Activated CD4-positive, alpha-beta memory T cell treated with anti-CD3 and anti-CD28 coated beads, Interleukin-2, amount 10 ng/mL, durations not matched to agents 7 days and 5 days (primary cell): ENCODE measurements at regions not wholly inside any gene's neighbourhood (a gene's known extent, or its start where the extent isn't known, plus 50 kb on each side); places are given as distances from the start of the nearest gene placed in this dataset.
"Not testable (repeated sequence)": the region's sequence is repeated elsewhere in the genome, so short reads cannot be mapped to it uniquely, and the experiment has no call there.

Source experiments
- CTCF ChIA-PET: fragments of 350-600 bp; sonication (Branson Sonifier 250); formaldehyde crosslinking; loops from one replicate; lab custom pipeline; 2021; ENCODE audit warnings: antibody characterized with exemption, inconsistent platforms; lab: Charles Lee
- POLR2A ChIA-PET: fragments of 350-600 bp; sonication (Branson Sonifier 250); formaldehyde crosslinking; loops from one replicate; lab custom pipeline; 2021; ENCODE audit warnings: antibody characterized with exemption; lab: Charles Lee
- DNase-seq: peaks from one replicate; pipeline ENCODE4 v3.0.0-alpha.2; 2020
- H3K27ac Mint-ChIP-seq: one replicate; pipeline ENCODE4 v1.8.0; 2021; ENCODE audit warnings: mild to moderate bottlenecking, mixed read lengths
- H3K27me3 Mint-ChIP-seq: one replicate; pipeline ENCODE4 v1.8.0; 2021; ENCODE audit warnings: mixed read lengths
- H3K36me3 Mint-ChIP-seq: one replicate; pipeline ENCODE4 v1.8.0; 2021; ENCODE audit warnings: low read depth, mixed read lengths
- H3K4me1 Mint-ChIP-seq: one replicate; pipeline ENCODE4 v1.8.0; 2021; ENCODE audit warnings: mixed read lengths
- H3K4me3 Mint-ChIP-seq: one replicate; pipeline ENCODE4 v1.8.0; 2021; ENCODE audit warnings: mild to moderate bottlenecking, mixed read lengths
- H3K9me3 Mint-ChIP-seq: one replicate; pipeline ENCODE4 v1.8.0; 2021; ENCODE audit warnings: mixed read lengths

DNA sequence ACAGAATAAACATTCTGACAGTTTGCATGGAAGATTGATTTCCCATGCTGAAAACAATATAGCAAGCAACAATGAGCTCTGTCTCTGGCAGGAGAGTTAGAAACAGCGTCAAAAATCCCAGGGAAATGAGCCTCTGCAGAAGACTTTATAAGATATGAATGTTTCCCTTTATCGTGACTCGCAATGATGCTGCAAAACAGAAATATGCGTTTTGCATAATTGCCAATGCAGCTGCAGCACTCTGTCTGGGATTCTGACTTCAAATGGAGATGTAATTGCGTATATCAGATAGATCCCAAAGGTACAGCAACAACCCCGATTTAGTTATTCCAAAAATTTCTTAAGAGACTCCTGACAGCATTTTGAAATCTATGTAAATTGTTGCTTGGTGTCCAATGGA is 702.4 kb upstream of the EPHA5 start:
- ChIA-PET CTCF (no interaction called here), POLR2A (no interaction called here)
- Mint-ChIP-seq H3K36me3 (no peaks in the 10 kb centered on the region), H3K4me1 (no peaks in the 10 kb centered on the region), H3K9me3 (peaks cover 4% of the 10 kb centered on the region), H3K27me3 (no peaks in the 10 kb centered on the region), H3K27ac (no peak overlapping the region), H3K4me3 (no peak overlapping the region)
- DNase-seq = no peak

DNA sequence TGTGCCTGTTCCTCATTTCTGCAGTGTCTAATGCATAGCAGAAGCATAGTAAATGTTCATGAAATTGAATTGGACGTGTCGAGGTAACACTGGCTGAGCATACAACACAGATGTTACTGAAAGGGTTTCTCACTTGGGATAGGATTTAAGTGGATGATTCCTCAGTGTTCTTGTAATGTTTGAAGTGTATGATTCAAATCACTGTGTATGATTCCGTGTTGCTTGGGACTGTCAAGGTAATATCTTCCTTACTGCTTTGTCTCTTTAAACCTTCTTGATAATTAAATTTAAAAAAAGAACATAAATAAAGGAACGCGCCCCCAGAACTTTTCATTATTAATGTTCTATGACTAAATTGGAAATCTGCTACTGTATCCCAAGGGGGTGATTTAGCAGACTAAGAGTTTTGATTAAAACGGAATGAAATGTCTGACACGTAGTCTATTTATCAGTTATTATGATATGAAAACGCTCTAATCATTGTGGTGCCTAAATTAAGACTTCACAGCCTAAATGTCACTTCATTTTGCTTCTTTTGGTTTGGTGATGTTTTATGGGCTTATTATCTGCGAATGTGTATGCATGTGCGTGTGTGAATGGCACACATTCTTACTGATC is 696.9 kb upstream of the EPHA5 start:
- CTCF ChIA-PET = no interaction called here
- Mint-ChIP-seq H3K4me1 (no peaks in the 10 kb centered on the region), H3K27ac (no peak overlapping the region)

DNA sequence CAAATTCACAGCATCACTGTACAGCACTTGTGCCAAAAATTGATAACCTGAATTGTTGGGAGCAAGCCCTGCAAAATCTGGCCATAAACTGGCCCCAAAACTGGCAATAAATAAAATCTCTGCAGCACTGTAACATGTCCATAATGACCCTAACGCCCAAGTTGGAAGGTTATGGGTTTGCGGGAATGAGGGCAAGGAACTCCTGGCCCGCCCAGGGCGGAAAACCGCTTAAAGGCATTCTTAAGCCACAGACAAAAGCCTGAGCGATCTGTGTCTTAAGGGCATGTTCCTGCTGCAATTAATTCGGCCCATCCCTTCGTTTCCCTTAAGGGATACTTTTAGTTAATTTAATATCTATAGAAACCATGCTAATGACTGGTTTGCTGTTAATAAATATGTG is 690.1 kb upstream of the EPHA5 start:
- DNase-seq, POLR2A ChIA-PET, H3K4me1 Mint-ChIP-seq, CTCF ChIA-PET, H3K27ac Mint-ChIP-seq, H3K27me3 Mint-ChIP-seq, H3K9me3 Mint-ChIP-seq, H3K36me3 Mint-ChIP-seq, H3K4me3 Mint-ChIP-seq: not testable (repeated sequence)

More for the DNA sequence above, 696.9 kb upstream of the EPHA5 start:
- peaks cover 4% of the 10 kb centered on the region for H3K9me3 Mint-ChIP-seq
- no peaks in the 10 kb centered on the region for H3K27me3 Mint-ChIP-seq
- POLR2A ChIA-PET = no interaction called here
- no peak for DNase-seq
- no peak overlapping the region for H3K4me3 Mint-ChIP-seq
- no peaks in the 10 kb centered on the region for H3K36me3 Mint-ChIP-seq

DNA sequence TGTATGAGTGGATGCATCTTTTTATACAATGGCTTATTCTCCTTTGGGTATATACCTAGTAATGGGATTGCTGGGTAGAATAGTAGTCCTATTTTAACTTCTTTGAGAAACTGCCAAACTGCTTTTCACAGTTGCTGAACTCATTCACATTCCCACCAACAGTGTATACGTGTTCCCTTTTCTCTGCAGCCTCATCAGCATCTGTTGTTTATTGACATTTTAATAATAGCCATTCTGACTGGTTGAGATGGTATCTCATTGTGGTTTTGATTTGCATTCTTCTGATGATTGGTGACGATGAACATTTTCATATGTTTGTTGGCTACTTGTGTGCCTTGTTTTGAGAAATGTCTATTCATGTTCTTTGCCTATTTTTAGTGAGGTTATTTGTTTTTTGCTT is 687.0 kb upstream of the EPHA5 start:
- POLR2A ChIA-PET = no interaction called here
- CTCF ChIA-PET = no interaction called here
- H3K27me3 Mint-ChIP-seq = no peaks in the 10 kb centered on the region
- peaks cover 4% of the 10 kb centered on the region for H3K9me3 Mint-ChIP-seq
- H3K4me3 Mint-ChIP-seq = no peak overlapping the region
- H3K27ac Mint-ChIP-seq = no peak overlapping the region
- no peaks in the 10 kb centered on the region for H3K4me1 Mint-ChIP-seq
- DNase-seq = no peak
- no peaks in the 10 kb centered on the region for H3K36me3 Mint-ChIP-seq

DNA sequence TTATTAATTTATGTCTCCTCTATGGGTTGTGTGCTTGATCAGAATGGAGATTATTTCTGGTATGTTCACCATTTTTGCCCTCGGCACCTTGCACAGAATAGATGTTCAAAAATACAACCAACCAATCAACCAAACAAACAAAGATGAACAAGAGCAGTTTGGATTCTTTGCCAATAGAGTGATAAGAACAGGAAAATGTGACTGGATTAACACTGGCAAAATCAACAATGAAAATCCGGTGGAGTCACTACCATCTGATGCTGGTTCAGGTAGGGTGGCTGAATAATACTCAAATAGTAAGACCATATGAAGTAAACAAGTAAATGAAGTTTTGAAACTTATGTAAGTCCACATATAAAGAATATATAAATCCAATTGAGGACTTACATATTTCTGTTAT is 685.0 kb upstream of the EPHA5 start:
- ChIA-PET POLR2A (no interaction called here), CTCF (no interaction called here)
- Mint-ChIP-seq H3K27ac (no peak overlapping the region), H3K9me3 (peaks cover 4% of the 10 kb centered on the region), H3K4me1 (no peaks in the 10 kb centered on the region), H3K27me3 (no peaks in the 10 kb centered on the region), H3K4me3 (no peak overlapping the region), H3K36me3 (no peaks in the 10 kb centered on the region)
- no peak for DNase-seq

DNA sequence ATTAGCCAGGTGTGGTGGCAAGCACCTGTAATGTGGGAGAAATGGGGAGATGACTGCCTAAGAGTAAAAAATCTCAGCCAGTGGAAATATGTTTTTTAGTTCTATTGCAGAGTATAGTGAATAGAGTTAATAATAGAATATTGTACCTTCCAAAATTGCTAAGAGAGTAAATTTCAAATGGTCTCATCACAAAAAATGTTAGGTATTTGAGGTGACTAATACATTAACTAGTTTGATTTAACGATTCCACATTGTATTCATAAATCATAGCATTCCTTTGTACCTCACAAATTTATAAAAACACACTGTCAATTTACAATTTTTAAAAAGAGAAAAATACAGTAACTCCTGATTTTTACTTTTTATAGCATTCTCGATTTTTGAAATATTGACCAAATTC is 681.5 kb upstream of the EPHA5 start:
- ChIA-PET CTCF (no interaction called here), POLR2A (no interaction called here)
- DNase-seq = no peak
- H3K4me1 Mint-ChIP-seq = no peaks in the 10 kb centered on the region
- H3K36me3 Mint-ChIP-seq = no peaks in the 10 kb centered on the region
- no peak overlapping the region for H3K4me3 Mint-ChIP-seq
- no peaks in the 10 kb centered on the region for H3K27me3 Mint-ChIP-seq
- peaks cover 6% of the 10 kb centered on the region for H3K9me3 Mint-ChIP-seq
- no peak overlapping the region for H3K27ac Mint-ChIP-seq

DNA sequence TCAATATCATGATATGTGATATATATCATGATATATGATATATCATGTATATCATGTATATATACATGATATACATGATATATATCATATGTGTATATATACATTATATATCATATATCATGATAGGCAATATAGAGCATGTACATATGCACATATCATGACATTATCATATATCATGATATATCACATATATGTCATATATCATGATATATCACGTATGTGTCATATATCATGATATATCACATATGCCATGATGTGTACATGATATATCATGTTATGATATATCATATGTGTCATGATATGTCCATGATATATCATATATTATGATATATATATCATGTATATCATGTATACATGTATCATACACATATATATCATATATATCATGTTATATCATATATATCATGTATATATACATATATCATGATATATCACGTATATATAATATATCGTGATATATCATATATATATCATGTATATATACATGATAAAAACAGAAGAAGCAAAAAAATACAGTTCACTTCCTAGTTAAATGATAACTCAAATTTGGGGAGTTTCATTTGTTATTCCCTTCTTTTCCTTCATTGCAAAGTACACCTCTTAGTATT is 670.1 kb upstream of the EPHA5 start:
- H3K27me3 Mint-ChIP-seq = no peaks in the 10 kb centered on the region
- no peaks in the 10 kb centered on the region for H3K4me1 Mint-ChIP-seq
- H3K36me3 Mint-ChIP-seq = no peaks in the 10 kb centered on the region
- no peaks in the 10 kb centered on the region for H3K9me3 Mint-ChIP-seq
- CTCF ChIA-PET = no interaction called here
- POLR2A ChIA-PET = no interaction called here
- no peak overlapping the region for H3K4me3 Mint-ChIP-seq
- no peak for DNase-seq
- no peak overlapping the region for H3K27ac Mint-ChIP-seq

DNA sequence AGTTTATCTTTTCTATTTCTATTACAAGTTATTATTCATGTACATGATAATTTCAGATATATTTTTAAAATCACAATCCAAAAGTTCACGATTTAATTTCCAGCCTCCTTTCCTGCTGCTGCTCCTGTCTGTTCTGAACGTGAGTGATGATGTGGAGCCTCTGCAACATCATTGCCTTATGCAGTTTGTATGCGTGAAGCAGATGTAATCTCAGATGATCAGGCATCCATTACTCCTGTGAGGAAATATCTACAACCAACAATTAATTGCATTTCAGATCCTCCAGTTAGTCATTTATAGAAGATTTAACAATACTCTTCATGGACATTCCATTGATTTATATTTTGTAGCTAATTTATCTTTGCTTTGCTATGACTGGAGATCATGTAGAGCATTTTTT is 668.7 kb upstream of the EPHA5 start:
- H3K27me3 Mint-ChIP-seq = no peaks in the 10 kb centered on the region
- no peak overlapping the region for H3K27ac Mint-ChIP-seq
- ChIA-PET POLR2A (no interaction called here), CTCF (no interaction called here)
- no peak for DNase-seq
- H3K4me1 Mint-ChIP-seq = no peaks in the 10 kb centered on the region
- no peak overlapping the region for H3K4me3 Mint-ChIP-seq
- H3K36me3 Mint-ChIP-seq = no peaks in the 10 kb centered on the region
- no peaks in the 10 kb centered on the region for H3K9me3 Mint-ChIP-seq

DNA sequence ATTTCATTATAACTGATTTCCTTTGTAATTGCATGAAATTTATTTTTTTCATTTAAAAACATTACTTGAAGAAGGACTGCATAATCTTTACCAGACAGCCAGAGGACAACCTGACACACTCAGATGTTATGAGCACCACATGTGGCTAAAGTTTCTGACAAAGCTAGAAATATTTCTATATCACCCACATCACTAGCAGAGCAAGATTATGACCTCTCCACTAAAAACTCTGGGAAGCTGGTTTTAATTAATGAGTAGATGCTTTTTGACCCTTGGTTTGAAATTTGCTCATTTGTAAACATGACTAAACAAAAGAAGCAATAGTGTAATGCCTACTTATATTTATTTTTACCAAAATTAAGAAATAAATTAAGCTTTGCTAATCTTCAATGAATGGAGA is 661.5 kb upstream of the EPHA5 start:
- Mint-ChIP-seq H3K27me3 (no peaks in the 10 kb centered on the region), H3K36me3 (no peaks in the 10 kb centered on the region), H3K4me3 (no peak overlapping the region), H3K9me3 (peaks cover 3% of the 10 kb centered on the region), H3K4me1 (no peaks in the 10 kb centered on the region), H3K27ac (no peak overlapping the region)
- DNase-seq = no peak
- ChIA-PET POLR2A (no interaction called here), CTCF (no interaction called here)

DNA sequence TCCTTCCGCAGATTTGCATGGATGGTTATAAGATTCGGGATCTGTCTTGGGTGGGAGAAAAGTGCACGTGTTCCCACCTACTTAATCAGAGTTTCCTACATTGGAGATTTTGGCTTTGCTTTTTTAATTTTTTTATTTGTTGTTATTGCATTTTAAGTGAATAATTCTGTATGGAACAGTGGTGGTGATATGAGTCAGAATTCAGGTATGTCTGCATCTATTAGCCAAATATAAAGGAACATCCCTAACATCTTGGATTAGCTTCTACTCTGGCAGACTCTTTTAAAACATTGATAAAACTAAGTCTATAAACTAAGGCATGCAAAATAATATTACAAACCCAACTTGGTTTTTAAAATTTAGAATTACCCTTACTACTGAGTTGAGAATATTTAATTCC is 659.8 kb upstream of the EPHA5 start:
- POLR2A ChIA-PET = no interaction called here
- H3K4me1 Mint-ChIP-seq = no peaks in the 10 kb centered on the region
- DNase-seq = no peak
- no peak overlapping the region for H3K27ac Mint-ChIP-seq
- CTCF ChIA-PET = no interaction called here
- H3K9me3 Mint-ChIP-seq = peaks cover 3% of the 10 kb centered on the region
- H3K27me3 Mint-ChIP-seq = no peaks in the 10 kb centered on the region
- H3K36me3 Mint-ChIP-seq = no peaks in the 10 kb centered on the region
- H3K4me3 Mint-ChIP-seq = no peak overlapping the region

DNA sequence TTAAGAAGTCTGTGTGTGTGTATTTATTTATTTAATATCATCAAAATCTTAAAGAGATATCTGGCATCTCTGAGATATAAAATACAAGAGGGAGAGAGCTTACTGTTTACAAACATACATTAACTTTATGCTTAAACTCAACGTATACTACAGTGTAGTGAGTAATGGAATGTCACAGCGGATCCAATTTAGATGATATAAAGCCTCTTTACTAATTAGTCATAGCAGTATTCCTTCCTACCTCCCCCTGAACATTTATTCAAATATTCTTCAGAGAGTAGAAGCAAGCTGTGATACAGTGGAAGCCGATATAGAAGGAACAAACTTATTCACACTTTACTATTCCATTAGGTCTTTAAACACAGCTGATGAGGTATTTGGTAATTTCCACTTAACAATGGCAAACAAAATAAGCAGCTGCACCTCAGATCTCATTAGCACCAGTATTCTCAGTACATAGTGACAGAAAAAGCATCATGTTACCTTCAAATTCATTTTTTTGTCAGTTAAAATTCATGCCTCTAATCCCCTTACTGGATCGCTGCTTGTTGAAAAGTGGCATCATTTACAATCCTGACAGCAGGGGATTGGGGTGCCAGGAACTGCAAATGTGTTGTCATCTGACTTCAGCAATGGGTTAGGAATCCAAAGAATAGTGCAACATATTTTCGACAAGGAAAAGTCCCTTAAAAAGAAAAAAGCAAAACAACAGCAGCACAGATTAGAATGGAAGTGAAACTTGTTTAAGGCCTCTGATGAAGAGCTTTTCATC is 658.7 kb upstream of the EPHA5 start:
- Mint-ChIP-seq H3K4me3 (no peak overlapping the region), H3K27me3 (no peaks in the 10 kb centered on the region), H3K4me1 (no peaks in the 10 kb centered on the region), H3K36me3 (no peaks in the 10 kb centered on the region), H3K9me3 (peaks cover 3% of the 10 kb centered on the region), H3K27ac (no peak overlapping the region)
- no peak for DNase-seq
- CTCF ChIA-PET = no interaction called here
- POLR2A ChIA-PET = no interaction called here

DNA sequence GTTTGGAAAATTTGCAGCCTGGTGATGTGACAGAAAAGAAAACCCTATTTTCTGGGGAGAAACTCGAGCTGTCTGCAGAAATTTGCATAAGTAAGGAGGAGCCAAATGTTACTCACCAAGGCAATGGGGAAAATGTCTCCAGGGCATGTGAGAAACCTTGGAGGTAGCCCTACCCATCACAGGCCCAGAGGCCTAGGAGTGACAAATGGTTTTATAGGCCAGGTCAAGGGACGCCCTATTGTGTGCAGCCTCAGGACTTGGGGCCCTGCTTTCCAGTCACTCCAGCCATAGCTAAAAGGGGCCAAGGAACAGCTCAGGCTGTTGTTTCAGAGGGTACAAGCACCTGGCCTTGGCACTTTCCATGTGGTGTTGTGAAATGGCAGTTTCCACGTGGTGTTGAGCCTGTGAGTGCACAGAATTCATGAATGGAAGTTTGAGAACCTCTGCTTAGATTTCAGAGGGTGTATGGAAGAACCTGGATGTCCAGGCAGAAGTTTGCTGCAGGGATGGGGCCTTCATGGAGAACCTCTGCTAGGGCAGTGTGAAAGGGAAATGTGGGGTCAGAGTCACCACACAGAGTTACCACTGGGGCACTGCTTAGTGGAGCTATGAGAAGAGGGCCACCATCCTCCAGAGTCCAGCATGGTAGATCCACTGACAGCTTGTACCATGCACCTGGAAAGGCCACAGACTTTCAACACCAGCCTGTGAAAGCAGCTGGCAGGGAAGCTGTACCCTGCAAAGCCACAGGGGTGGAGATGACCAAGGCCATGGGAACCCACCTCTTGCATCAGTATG is 637.6 kb upstream of the EPHA5 start:
- peaks cover 8% of the 10 kb centered on the region for H3K9me3 Mint-ChIP-seq
- no peaks in the 10 kb centered on the region for H3K36me3 Mint-ChIP-seq
- no peak for DNase-seq
- ChIA-PET CTCF (no interaction called here), POLR2A (no interaction called here)
- H3K4me1 Mint-ChIP-seq = no peaks in the 10 kb centered on the region
- H3K27me3 Mint-ChIP-seq = no peaks in the 10 kb centered on the region
- no peak overlapping the region for H3K4me3 Mint-ChIP-seq
- H3K27ac Mint-ChIP-seq = no peak overlapping the region

DNA sequence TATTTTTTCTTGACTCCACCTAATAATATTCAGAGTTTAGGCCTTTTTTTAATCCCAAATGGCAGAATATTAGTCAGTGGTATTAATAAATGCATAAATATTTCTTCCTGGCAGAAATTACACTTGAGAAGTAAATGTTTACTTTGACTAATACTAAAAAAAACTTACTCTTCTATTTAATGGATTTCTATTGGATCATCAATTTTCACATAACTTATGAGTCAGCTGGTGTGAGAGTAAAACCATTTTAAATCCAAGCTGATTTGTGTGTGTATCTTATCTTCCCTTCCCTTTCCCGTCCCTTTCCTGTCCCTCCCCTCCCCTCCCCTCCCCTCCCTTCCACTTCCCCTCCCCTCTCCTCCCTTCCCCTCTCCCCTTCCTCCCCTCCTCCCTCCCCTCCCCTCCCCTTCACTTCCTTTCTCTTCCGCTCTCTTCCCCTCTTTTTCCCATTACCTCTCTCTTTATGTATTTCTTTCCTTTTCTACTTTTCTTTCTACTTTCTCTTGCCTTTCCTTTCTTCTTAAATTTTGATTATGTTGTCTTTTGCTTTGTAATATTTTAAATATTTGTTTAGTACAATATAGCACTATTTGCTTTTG is 630.1 kb upstream of the EPHA5 start:
- Mint-ChIP-seq H3K36me3 (no peaks in the 10 kb centered on the region), H3K4me3 (no peak overlapping the region), H3K27me3 (no peaks in the 10 kb centered on the region), H3K9me3 (peaks cover 3% of the 10 kb centered on the region), H3K4me1 (no peaks in the 10 kb centered on the region), H3K27ac (no peak overlapping the region)
- DNase-seq = no peak
- ChIA-PET POLR2A (no interaction called here), CTCF (no interaction called here)
